BLaER1 treated with 17β-estradiol and CSF1 and Interleukin-3, amounts not matched to agents 10 nM and 100 nM (cell line): ENCODE measurements at regions not wholly inside any gene's neighbourhood (a gene's known extent, or its start where the extent isn't known, plus 50 kb on each side); places are given as distances from the start of the nearest gene placed in this dataset.

ENCODE experiments used
- H3K27ac ChIP-seq, 11 experiments: shearing (Covaris generic); formaldehyde crosslinking; 2 replicates each; pipeline ENCODE4 v1.8.1; 2022
- H3K27me3 ChIP-seq, 11 experiments: shearing (Covaris generic); formaldehyde crosslinking; 2 replicates each; pipeline ENCODE4 v1.8.1; 2022
- H3K36me3 ChIP-seq, 11 experiments: shearing (Covaris generic); formaldehyde crosslinking; 2 replicates each; pipeline ENCODE4 v1.8.1; 2022
- H3K4me1 ChIP-seq, 10 experiments: shearing (Covaris generic); formaldehyde crosslinking; 2 replicates each; pipeline ENCODE4 v1.8.1; 2022
- H3K4me2 ChIP-seq, 11 experiments: shearing (Covaris generic); formaldehyde crosslinking; 2 replicates each; pipeline ENCODE4 v1.8.1; 2022
- H3K4me3 ChIP-seq, 10 experiments: shearing (Covaris generic); formaldehyde crosslinking; 2 replicates each; pipeline ENCODE4 v1.8.1; 2022
- H3K9ac ChIP-seq, 11 experiments: shearing (Covaris generic); formaldehyde crosslinking; 2 replicates each; pipeline ENCODE4 v1.8.1; 2022
- H3K9me3 ChIP-seq, 11 experiments: shearing (Covaris generic); formaldehyde crosslinking; replicated peaks in 1 of 11; 2 replicates each; pipeline ENCODE4 v1.8.1; 2022
- H4K20me1 ChIP-seq, 11 experiments: shearing (Covaris generic); formaldehyde crosslinking; 2 replicates each; pipeline ENCODE4 v1.8.1; 2022
- Cebpa-rat ChIP-seq, 11 experiments: shearing (Covaris generic); IDR thresholded peaks; 2 replicates each; pipeline ENCODE4 v1.8.1; 2022

DNA sequence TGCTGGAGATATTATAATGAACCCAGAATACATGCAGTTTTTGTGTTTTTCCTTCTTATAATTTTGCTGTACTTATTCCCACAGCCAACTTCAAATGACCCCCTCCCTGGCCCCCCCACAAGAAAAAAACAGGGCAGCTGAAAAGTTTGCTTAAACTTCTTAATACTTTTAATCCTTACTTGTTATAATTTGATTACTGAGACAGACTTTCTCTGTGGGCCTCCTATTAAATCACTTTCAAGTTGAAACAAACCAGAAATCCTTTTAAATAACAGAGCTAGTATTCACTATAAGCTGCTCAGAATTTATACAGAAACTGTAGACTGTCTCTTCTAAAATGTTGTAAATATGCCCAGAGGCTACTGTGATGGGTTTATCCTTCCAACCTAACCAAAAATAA lies 106.3 kb downstream of the CENPW start:
- H3K9ac ChIP-seq = no peak overlapping the region
- no peak overlapping the region for H3K27ac ChIP-seq
- no peak overlapping the region for H3K4me2 ChIP-seq
- no peaks in the 10 kb centered on the region for H4K20me1 ChIP-seq
- no peak overlapping the region for H3K4me3 ChIP-seq
- TF ChIP-seq Cebpa-rat (IDR thresholded peaks at IDR 0.05) = no peak
- no peaks in the 10 kb centered on the region for H3K36me3 ChIP-seq
- H3K27me3 ChIP-seq = no peaks in the 10 kb centered on the region
- H3K4me1 ChIP-seq = no peaks in the 10 kb centered on the region
- no peaks in the 10 kb centered on the region for H3K9me3 ChIP-seq

DNA sequence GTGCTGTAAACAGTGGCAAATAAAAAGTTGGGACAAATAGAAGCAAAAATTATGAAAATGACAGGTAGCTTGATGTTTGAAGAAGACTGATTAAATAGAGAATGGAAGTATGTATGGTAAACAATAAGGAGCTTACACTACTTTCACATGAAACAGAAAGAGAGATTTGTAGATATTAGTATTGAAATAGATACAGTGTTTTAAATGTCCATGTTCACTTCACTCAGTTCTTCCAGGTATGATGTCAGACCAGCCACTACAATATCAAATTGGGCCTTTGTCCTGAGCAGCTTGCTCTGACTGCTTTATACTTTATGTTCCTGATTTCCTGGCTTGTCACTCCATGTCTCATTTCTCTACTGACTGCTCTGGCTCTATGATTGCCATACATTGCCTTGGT lies 107.5 kb downstream of the CENPW start:
- no peaks in the 10 kb centered on the region for H3K9me3 ChIP-seq
- no peak overlapping the region for H3K27ac ChIP-seq
- H4K20me1 ChIP-seq = no peaks in the 10 kb centered on the region
- no peaks in the 10 kb centered on the region for H3K4me1 ChIP-seq
- no peak overlapping the region for H3K4me3 ChIP-seq
- H3K27me3 ChIP-seq = no peaks in the 10 kb centered on the region
- no peaks in the 10 kb centered on the region for H3K36me3 ChIP-seq
- no peak overlapping the region for H3K9ac ChIP-seq
- no peak overlapping the region for H3K4me2 ChIP-seq
- no peak for TF ChIP-seq Cebpa-rat (IDR thresholded peaks at IDR 0.05)

DNA sequence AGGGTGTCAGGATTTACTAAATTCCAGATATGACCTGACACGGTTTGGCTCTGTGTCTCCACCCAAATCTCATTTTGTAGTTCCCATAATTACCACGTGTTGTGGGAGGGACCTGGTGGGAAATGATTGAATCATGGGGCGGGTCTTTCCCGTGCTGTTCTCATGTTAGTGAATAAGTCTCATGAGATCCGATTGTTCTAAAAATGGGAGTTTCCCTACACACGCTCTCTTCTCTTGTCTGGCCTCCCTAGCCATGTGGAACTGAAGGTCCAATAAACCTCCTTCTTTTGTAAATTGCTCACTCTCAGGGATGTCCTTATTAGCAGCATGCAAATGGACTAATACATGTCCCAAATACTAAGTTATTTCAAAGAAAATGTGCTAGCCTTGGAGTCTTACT lies 121.1 kb downstream of the CENPW start:
- H3K27ac ChIP-seq = no peak overlapping the region
- H3K4me2 ChIP-seq = no peak overlapping the region
- TF ChIP-seq Cebpa-rat (IDR thresholded peaks at IDR 0.05) = no peak

DNA sequence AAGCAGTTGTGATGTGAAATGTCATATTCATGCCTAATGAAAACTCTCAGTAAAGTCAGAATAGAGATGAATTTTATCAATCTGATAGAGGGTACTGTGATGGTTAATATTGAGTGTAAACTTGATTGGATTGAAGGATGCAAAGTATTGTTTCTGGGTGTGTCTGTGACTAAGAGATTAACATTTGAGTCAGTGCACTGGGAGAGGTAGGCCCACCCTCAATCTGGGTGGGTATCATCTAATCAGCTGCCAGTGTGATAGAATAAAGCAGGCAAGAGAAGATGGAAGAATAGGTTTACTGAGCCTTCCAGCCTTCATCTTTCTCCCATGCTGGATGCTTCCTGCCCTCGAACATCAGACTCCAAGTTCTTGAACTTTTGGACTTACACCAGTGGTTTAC lies 124.3 kb downstream of the CENPW start:
- no peak for TF ChIP-seq Cebpa-rat (IDR thresholded peaks at IDR 0.05)
- H3K36me3 ChIP-seq = no peaks in the 10 kb centered on the region
- no peaks in the 10 kb centered on the region for H4K20me1 ChIP-seq
- no peaks in the 10 kb centered on the region for H3K4me1 ChIP-seq
- no peak overlapping the region for H3K9ac ChIP-seq
- no peak overlapping the region for H3K4me3 ChIP-seq
- H3K27ac ChIP-seq = no peak overlapping the region
- no peaks in the 10 kb centered on the region for H3K27me3 ChIP-seq
- no peaks in the 10 kb centered on the region for H3K9me3 ChIP-seq
- no peak overlapping the region for H3K4me2 ChIP-seq

More for the DNA sequence above, 121.1 kb downstream of the CENPW start:
- H3K4me1 ChIP-seq = no peaks in the 10 kb centered on the region
- H4K20me1 ChIP-seq = no peaks in the 10 kb centered on the region
- no peaks in the 10 kb centered on the region for H3K36me3 ChIP-seq
- no peak overlapping the region for H3K4me3 ChIP-seq
- H3K9ac ChIP-seq = no peak overlapping the region
- peaks cover 0 to 6% (median 0%) of the 10 kb centered on the region in 11 experiments; a peak in 1 of 22 replicates for H3K9me3 ChIP-seq
- no peaks in the 10 kb centered on the region for H3K27me3 ChIP-seq

DNA sequence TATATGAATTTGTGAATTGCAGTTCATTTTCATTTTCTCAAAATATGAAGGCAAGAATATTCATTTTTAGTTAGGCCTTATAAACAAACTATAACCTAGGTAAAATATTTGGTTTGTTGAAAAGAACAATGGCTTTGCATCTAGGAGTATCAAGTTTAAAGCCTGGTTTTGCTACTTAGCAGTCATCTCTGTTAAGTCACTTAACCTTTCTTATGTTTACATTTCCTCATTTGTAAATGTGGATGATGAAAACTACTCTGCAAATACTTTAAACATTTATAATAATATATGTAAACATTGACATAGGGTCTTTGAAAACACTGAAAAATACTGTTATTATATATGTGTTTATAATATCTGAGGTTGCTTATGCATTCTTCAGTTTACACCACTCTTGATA lies 135.5 kb downstream of the CENPW start:
- no peak overlapping the region for H3K4me3 ChIP-seq
- no peaks in the 10 kb centered on the region for H3K27me3 ChIP-seq
- no peak for TF ChIP-seq Cebpa-rat (IDR thresholded peaks at IDR 0.05)
- no peaks in the 10 kb centered on the region for H4K20me1 ChIP-seq
- no peaks in the 10 kb centered on the region for H3K4me1 ChIP-seq
- H3K36me3 ChIP-seq = no peaks in the 10 kb centered on the region
- peaks cover 0 to 8% (median 4%) of the 10 kb centered on the region in 11 experiments; a peak in 17 of 22 replicates for H3K9me3 ChIP-seq
- H3K9ac ChIP-seq = no peak overlapping the region
- H3K27ac ChIP-seq = no peak overlapping the region
- no peak overlapping the region for H3K4me2 ChIP-seq

DNA sequence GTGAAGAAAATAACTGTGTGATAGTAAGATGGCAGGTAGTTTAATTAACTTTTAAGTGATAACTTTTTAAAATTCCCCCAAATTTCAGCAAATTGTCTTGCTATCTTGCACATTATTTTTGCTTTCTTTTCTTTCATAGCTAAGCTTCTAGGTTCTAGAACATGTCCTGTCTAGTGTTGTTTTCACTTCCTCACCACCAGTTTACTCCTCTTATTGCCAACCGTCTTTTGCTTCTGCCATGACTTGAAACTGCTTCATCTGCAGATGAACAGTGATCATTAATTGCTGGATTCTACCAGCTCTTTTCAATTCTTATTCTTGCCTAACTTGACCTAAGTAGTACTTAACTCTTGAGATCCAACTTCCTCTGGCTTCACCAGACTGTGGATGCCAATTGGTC lies 137.8 kb downstream of the CENPW start:
- H3K36me3 ChIP-seq = no peaks in the 10 kb centered on the region
- H3K4me1 ChIP-seq = no peaks in the 10 kb centered on the region
- no peak overlapping the region for H3K9ac ChIP-seq
- no peaks in the 10 kb centered on the region for H3K9me3 ChIP-seq
- no peak overlapping the region for H3K27ac ChIP-seq
- H4K20me1 ChIP-seq = no peaks in the 10 kb centered on the region
- no peak overlapping the region for H3K4me2 ChIP-seq
- no peak for TF ChIP-seq Cebpa-rat (IDR thresholded peaks at IDR 0.05)
- H3K4me3 ChIP-seq = no peak overlapping the region
- no peaks in the 10 kb centered on the region for H3K27me3 ChIP-seq

DNA sequence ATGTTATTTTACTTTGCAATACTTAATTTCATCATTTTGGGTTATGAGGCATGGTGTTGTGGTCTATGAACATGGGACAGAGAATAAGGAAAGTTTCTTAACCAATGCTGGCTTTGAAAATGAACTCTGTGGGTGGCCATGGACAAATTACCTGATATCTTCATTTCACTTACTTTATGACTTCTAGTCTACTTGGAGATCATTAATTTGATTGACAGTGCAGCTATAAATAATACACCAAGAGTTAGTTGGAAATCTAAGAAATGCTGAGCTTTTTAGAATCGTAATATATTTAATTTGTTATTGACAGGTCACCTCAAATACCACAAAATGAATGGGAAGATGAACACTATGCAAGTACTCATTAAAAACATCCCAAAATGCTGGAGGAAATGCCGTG lies 140.4 kb downstream of the CENPW start:
- Histone ChIP-seq H3K27ac (no peak overlapping the region), H4K20me1 (no peaks in the 10 kb centered on the region), H3K9me3 (no peaks in the 10 kb centered on the region), H3K4me3 (no peak overlapping the region), H3K27me3 (no peaks in the 10 kb centered on the region), H3K9ac (no peak overlapping the region), H3K36me3 (no peaks in the 10 kb centered on the region), H3K4me2 (no peak overlapping the region), H3K4me1 (no peaks in the 10 kb centered on the region)
- TF ChIP-seq Cebpa-rat (IDR thresholded peaks at IDR 0.05) = no peak

DNA sequence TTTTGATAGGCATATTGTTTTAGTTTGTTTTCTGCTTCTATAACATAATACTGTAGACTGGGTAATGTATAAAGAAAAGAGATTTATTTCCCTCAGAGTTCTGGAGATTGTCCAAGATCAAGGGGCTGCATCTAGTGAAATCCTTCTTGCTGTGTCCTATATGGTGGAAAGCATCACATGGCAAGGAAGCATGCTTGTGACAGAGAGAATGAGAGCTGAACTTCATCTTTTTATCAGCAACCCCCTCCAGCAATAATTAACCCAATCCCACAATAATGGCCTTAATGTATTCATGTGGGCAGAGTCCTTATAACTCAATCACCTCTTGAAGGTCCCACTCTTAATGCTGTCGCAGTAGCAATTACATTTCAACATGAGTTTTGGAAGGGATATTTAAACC lies 141.4 kb downstream of the CENPW start:
- Histone ChIP-seq H3K4me2 (no peak overlapping the region), H3K4me1 (no peaks in the 10 kb centered on the region), H3K36me3 (no peaks in the 10 kb centered on the region), H3K27ac (no peak overlapping the region), H4K20me1 (no peaks in the 10 kb centered on the region), H3K9ac (no peak overlapping the region), H3K9me3 (no peaks in the 10 kb centered on the region), H3K4me3 (no peak overlapping the region), H3K27me3 (no peaks in the 10 kb centered on the region)
- TF ChIP-seq Cebpa-rat (IDR thresholded peaks at IDR 0.05) = no peak

DNA sequence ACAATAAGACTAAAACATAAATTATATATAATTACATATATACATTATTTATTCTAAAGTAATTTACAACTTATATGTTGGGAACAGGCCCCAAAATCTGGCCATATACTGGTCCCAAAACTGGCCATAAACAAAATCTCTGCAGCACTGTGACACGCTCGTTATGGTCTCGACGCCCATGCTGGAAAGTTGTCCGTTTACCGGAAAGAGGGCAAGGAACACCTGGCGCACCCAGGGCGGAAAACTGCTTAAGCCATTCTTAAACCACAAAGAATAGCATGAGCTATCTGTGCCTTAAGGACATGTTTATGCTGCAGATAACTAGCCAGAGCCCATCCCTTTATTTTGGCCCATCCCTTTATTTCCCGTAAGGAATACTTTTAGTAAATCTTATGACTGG lies 164.9 kb downstream of the CENPW start:
- Histone ChIP-seq H3K27ac (no peak overlapping the region), H3K36me3 (no peaks in the 10 kb centered on the region), H3K4me1 (no peaks in the 10 kb centered on the region), H4K20me1 (no peaks in the 10 kb centered on the region), H3K27me3 (no peaks in the 10 kb centered on the region), H3K4me3 (no peak overlapping the region), H3K4me2 (no peak overlapping the region), H3K9ac (no peak overlapping the region), H3K9me3 (no peaks in the 10 kb centered on the region)
- TF ChIP-seq Cebpa-rat (IDR thresholded peaks at IDR 0.05) = no peak

DNA sequence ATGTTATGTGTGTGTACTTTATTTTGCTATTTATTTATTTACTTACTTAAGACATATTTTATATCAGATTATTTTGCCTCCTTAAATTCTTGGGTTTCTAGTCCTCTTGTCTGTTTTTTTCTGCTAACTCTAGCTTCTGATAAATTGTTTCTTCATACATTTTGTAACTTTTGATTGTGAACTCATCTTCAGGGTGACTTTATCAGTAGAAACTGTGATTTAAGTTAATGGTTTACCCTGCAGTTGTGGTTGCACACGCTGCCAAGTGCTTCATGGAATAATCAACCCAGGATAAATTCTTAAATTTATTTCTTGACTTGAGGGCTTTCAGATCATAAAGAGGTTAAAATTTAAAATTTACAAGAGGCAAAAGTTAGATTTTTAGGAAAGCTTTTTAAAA lies 173.3 kb downstream of the CENPW start:
- Histone ChIP-seq H3K36me3 (no peaks in the 10 kb centered on the region), H3K27me3 (no peaks in the 10 kb centered on the region), H3K4me2 (no peak overlapping the region), H3K9me3 (no peaks in the 10 kb centered on the region), H3K27ac (no peak overlapping the region), H4K20me1 (no peaks in the 10 kb centered on the region), H3K4me1 (no peaks in the 10 kb centered on the region), H3K9ac (no peak overlapping the region), H3K4me3 (no peak overlapping the region)
- TF ChIP-seq Cebpa-rat (IDR thresholded peaks at IDR 0.05) = no peak

DNA sequence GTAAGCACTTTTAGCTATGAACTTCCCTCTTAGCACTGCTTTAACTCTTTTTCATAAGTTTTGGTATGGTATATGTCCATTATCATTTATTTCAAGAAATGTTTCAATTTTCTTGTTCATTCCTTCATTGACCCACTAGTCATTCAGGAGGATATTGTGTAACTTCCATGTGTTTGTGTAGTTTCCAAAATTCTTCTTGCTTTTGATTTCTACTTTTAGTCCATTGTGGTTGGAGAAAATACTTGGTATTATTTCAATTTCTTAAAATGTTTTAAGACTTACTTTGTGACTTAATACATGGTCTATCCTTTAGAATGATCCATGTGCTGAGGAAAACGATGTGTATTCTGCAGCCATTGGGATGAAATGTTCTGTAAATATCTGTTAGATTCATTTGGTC lies 176.5 kb downstream of the CENPW start:
- H3K27ac ChIP-seq = no peak overlapping the region
- no peak overlapping the region for H3K9ac ChIP-seq
- no peaks in the 10 kb centered on the region for H3K9me3 ChIP-seq
- H3K36me3 ChIP-seq = no peaks in the 10 kb centered on the region
- no peak overlapping the region for H3K4me2 ChIP-seq
- H4K20me1 ChIP-seq = no peaks in the 10 kb centered on the region
- H3K27me3 ChIP-seq = no peaks in the 10 kb centered on the region
- H3K4me3 ChIP-seq = no peak overlapping the region
- TF ChIP-seq Cebpa-rat (IDR thresholded peaks at IDR 0.05) = no peak
- no peaks in the 10 kb centered on the region for H3K4me1 ChIP-seq
